ENCODE measurements at regions not wholly inside any gene's neighbourhood (a gene's known extent, or its start where the extent isn't known, plus 50 kb on each side); places are given as distances from the start of the nearest gene placed in this dataset.

DNA sequence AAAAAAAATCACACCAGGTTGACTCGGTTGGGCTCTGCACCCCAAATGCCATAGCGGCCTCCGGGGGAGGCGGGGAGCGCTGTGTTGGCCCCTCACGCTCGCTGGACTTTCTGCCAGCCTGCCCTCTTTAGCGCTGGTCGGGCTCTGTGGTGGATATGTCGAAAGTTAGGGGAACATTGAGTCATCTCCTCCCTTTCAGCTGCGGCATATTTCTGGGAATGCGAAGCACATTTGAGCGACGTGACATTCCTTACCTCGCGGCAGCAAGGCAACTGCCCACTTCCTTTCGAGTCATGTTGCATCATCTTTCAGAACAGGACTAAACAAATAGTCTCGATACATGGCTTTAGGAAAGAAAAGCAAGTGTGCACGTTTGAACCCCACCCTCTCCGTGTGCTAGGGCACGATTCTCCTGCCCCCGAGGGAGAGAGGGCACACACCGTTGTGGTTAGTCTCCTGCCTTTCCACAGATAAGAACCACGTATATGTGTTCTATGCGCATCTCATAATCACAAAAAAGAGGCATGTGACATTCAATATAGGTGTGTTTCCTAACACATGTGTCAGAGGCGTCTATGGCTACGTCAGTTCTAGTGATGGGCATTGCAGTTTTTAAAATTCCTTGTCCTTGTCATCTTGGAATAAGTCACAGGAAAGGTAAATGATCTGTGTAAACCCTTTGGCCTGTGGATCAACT, 105.9 kb upstream of the SLC45A1 start:
- Histone ChIP-seq H3K27me3 (no peaks in the 10 kb centered on the region), H3K4me3 (no peak overlapping the region), H3K9me3 (no peaks in the 10 kb centered on the region), H3K4me1 (ENCODE audit: insufficient read depth) (peaks cover 6% of the 10 kb centered on the region), H3K36me3 (no peaks in the 10 kb centered on the region), H3K27ac (no peak overlapping the region)
- intact Hi-C loops (cut with DNase I): loop anchor here in 1 of 4 donors (10.0 kb wide), 1 partner anchor 177 kb away; no protein-coding TSS in a partner anchor
- TF ChIP-seq POLR2A (IDR thresholded peaks at IDR 0.05): no peak
- TF ChIP-seq, protein P1, sequence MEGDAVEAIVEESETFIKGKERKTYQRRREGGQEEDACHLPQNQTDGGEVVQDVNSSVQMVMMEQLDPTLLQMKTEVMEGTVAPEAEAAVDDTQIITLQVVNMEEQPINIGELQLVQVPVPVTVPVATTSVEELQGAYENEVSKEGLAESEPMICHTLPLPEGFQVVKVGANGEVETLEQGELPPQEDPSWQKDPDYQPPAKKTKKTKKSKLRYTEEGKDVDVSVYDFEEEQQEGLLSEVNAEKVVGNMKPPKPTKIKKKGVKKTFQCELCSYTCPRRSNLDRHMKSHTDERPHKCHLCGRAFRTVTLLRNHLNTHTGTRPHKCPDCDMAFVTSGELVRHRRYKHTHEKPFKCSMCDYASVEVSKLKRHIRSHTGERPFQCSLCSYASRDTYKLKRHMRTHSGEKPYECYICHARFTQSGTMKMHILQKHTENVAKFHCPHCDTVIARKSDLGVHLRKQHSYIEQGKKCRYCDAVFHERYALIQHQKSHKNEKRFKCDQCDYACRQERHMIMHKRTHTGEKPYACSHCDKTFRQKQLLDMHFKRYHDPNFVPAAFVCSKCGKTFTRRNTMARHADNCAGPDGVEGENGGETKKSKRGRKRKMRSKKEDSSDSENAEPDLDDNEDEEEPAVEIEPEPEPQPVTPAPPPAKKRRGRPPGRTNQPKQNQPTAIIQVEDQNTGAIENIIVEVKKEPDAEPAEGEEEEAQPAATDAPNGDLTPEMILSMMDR (IDR thresholded peaks at IDR 0.05): no peak
- no peak for TF ChIP-seq EP300 (IDR thresholded peaks at IDR 0.05)
- DNase-seq: no peak
- 79 to 86% (median 80%) methylated on average over 27 of the region's 27 CpGs for WGBS, 3 donors

DNA sequence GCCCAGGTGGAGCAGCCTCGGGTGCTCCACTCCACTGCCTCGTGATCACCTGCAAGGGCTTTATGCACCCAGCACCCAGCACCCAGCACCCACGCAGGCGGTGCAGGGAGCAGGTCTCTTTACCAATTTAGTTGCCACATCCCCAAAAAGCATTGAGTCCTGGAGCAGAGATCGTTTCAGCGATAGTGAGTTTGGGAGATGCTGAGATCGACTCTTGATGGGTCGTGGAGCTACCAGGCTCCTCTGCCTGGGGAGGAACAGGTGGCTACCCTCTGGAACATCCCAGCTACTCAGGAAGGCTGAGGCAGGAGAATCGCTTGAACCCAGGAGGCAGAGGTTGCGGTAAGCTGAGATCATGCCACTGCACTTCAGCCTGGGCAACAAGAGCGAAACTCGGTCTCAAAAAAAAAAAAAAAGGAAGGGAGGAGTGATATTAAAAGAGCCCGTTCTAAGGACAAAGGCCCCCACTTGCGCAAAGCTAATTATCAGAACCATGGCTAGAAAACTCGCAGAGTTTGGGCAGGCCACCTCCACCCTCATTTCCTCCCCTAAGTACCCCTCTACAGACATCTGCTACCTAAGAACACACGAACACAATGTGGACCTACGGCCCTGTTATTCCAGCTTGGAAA, 106.5 kb upstream of the SLC45A1 start:
- H3K9me3 ChIP-seq: no peaks in the 10 kb centered on the region
- no peak for DNase-seq
- TF ChIP-seq POLR2A (IDR thresholded peaks at IDR 0.05): no peak
- TF ChIP-seq, protein P1 (IDR thresholded peaks at IDR 0.05): no peak
- no peak for TF ChIP-seq EP300 (IDR thresholded peaks at IDR 0.05)
- H3K36me3 ChIP-seq: no peaks in the 10 kb centered on the region
- H3K27ac ChIP-seq: no peak overlapping the region
- 93 to 95% (median 94%) methylated on average over 17 of the region's 17 CpGs for WGBS, 3 donors
- peaks cover 4% of the 10 kb centered on the region for H3K4me1 ChIP-seq (ENCODE audit: insufficient read depth)
- intact Hi-C loops (cut with DNase I): loop anchor here in 1 of 4 donors (10.0 kb wide), 1 partner anchor 177 kb away; no protein-coding TSS in a partner anchor
- no peaks in the 10 kb centered on the region for H3K27me3 ChIP-seq
- H3K4me3 ChIP-seq: no peak overlapping the region

DNA sequence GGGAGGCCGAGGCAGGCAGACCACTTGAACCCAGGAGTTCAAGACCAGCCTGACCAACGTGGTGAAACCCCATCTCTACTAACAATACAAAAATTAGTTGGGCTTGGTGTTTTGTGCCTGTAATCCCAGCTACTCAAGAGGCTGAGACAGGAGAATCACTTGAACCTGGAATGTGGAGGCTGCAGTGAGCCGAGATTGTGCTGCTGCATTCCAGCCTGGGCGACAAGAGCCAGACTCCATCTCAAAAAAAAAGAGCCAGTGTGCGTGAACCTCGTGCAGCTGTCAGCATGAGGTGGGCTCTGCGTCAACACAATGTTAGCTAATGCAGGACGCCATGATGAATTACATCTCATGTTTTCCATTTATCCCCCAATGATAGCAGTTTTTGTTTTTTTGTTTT, 110.7 kb upstream of the SLC45A1 start:
- H3K27me3 ChIP-seq: no peaks in the 10 kb centered on the region
- no peak overlapping the region for H3K27ac ChIP-seq
- H3K36me3 ChIP-seq: no peaks in the 10 kb centered on the region
- TF ChIP-seq POLR2A (IDR thresholded peaks at IDR 0.05): no peak
- no peak for TF ChIP-seq EP300 (IDR thresholded peaks at IDR 0.05)
- TF ChIP-seq, protein P1 (IDR thresholded peaks at IDR 0.05): no peak
- intact Hi-C loops (cut with DNase I): no loop called here
- peaks cover 9% of the 10 kb centered on the region for H3K4me1 ChIP-seq (ENCODE audit: insufficient read depth)
- no peak for DNase-seq
- 90 to 92% (median 92%) methylated on average over 8 of the region's 8 CpGs for WGBS, 3 donors
- no peak overlapping the region for H3K4me3 ChIP-seq
- H3K9me3 ChIP-seq: no peaks in the 10 kb centered on the region

DNA sequence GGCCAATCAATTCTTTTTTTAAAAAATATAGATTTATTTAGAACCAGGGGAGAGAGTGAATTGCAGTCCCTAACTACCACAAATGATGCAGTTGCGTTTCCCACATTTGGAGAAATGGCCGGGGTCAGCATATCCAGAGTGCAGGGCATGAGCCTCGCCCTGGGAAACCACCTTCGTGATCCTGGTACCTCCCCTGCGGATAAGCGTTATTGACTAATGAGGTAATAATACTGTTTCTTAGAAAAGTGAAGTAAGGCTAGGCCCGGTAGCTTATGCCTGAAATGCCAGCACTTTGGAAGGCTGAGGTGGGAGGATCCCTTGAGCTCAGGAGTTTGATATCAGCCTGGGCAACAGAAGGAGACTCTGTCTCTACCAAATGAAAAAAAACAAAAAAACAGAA, 111.5 kb upstream of the SLC45A1 start:
- Histone ChIP-seq H3K4me3 (no peak overlapping the region), H3K36me3 (no peaks in the 10 kb centered on the region), H3K27ac (no peak overlapping the region), H3K4me1 (ENCODE audit: insufficient read depth) (peaks cover 16% of the 10 kb centered on the region), H3K9me3 (no peaks in the 10 kb centered on the region), H3K27me3 (no peaks in the 10 kb centered on the region)
- TF ChIP-seq POLR2A (IDR thresholded peaks at IDR 0.05): no peak
- no peak for TF ChIP-seq EP300 (IDR thresholded peaks at IDR 0.05)
- TF ChIP-seq, protein P1 (IDR thresholded peaks at IDR 0.05): no peak
- WGBS, 3 donors: 89 to 92% (median 89%) methylated on average over 7 of the region's 7 CpGs
- intact Hi-C loops (cut with DNase I): no loop called here
- DNase-seq: no peak

All from ovary (tissue), 7 donors.